ENCODE measurements at regions not wholly inside any gene's neighbourhood (a gene's known extent, or its start where the extent isn't known, plus 50 kb on each side); places are given as distances from the start of the nearest gene placed in this dataset.
A peak's percentile ranks its signal among the peaks of the same experiment; 100 is the strongest.

- DNase-seq (ENCODE audit: low read depth, low spot score) = no peak
These were observed 279.8 kb downstream of the IKZF2 start for GRCh38 chr2:212871597-212871996.

GRCh38 chr2:212864186-212864585 lies 287.2 kb downstream of the IKZF2 start:
- no peak for DNase-seq (ENCODE audit: low read depth, low spot score)

DNA sequence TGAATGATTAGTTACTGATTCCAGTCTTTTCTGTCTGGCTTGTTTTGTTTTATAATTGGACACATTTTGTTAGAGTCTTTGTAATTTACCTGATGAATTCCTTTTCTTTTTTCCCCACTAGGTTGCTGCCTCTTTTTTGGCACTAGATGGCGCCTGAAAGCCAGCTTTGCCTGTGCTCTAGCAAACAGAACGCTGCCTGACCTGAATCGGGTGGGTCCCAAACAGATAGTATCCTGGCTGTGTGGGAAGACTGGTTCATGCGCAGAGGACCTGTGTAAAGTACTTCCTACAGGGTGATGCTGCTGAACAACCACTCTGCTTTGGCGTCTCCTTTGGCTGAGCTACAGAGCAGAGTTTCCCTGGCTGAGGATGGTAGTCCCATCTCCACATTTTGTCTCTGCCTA lies 288.2 kb downstream of the IKZF2 start:
- peak; percentile 30 for DNase-seq (ENCODE audit: low read depth, low spot score)

DNA sequence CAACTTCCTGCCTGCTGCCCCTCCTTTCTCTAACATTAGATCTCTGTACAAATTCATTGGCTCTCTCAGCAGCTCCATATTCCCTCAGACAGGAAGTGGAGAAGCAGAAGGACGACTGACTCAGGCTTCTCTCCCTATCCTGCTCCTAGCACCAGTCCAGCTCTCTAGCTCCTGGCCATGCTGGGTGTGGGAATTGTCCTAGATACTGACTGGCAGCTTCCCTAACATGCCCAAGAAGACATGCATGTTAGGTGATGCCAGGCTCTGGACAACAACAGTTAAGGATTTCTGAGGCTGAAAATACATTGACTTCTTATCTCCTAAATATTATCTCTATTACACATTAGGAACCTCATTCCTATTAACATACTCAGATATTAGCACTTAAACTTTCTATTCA lies 292.9 kb downstream of the IKZF2 start:
- DNase-seq (ENCODE audit: low read depth, low spot score) = no peak

GRCh38 chr2:212854771-212855170 lies 296.6 kb downstream of the IKZF2 start:
- no peak for DNase-seq (ENCODE audit: low read depth, low spot score)

DNA sequence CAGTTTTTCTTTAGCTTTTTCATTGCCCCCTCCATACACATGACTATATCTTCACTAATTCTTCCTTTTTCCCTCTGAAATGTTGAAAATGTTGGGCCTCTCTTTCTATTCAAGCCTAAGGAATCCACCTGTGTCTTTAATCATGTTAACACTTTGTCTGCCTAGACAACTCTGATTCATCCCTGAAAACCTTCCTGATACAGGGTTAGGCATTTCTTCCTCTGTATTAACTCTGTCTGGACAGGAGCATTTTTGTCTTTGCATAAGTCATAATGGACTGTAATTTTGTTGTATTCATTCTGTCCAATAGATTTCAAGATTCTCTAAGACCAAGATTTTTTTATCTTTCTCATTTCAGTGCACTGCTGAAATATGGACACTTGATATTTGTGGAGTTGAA lies 297.3 kb downstream of the IKZF2 start:
- no peak for DNase-seq (ENCODE audit: low read depth, low spot score)

DNA sequence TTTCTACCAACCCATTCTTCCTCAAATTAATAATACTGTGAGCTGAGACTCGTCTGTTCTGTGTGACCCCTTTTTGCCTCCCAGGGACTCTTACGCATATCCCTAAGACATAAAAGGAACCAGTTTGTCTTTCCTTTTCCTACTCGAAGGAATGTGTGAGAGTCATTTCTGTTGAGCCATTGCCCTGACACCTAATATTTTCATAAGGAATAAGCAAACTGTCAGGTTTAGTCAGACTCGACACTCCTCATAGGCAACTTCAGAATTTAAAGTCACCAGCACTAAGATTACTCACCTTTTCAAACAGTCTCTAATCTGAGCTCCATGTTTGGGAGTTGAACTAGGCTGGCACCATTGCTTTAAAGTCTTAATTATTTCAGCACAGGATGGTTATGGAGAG lies 305.5 kb downstream of the IKZF2 start:
- no peak for DNase-seq (ENCODE audit: low read depth, low spot score)

- DNase-seq (ENCODE audit: low read depth, low spot score) = no peak
These were observed 305.0 kb upstream of the ERBB4 start for GRCh38 chr2:212843409-212844199.

- DNase-seq (ENCODE audit: low read depth, low spot score) = no peak
These were observed 304.1 kb upstream of the ERBB4 start for GRCh38 chr2:212842544-212843185.

GRCh38 chr2:212841460-212841859 lies 302.9 kb upstream of the ERBB4 start:
- no peak for DNase-seq (ENCODE audit: low read depth, low spot score)

GRCh38 chr2:212832211-212833195 lies 293.9 kb upstream of the ERBB4 start:
- no peak for DNase-seq (ENCODE audit: low read depth, low spot score)

GRCh38 chr2:212831671-212832199 lies 293.1 kb upstream of the ERBB4 start:
- DNase-seq (ENCODE audit: low read depth, low spot score) = no peak

- no peak for DNase-seq (ENCODE audit: low read depth, low spot score)
These were observed 277.7 kb upstream of the ERBB4 start for GRCh38 chr2:212816267-212816666.

DNA sequence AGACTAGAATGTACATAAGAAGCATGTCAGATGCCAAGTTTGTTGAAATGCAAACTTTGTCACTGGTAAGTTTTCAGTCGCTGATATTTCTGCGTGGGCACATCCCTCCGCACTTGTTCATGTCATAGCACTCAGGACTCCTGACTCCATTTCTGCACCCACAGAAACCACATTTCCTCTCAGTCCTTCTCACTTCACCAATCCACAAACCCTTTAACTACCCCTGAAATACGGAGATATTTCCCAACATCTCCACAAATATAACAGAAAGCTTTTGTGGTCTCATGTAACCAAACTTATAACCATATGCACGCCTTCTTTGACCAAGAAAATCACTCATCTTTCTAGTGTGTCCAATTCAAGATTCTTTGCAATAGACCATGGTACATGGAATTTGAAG lies 276.9 kb upstream of the ERBB4 start:
- DNase-seq (ENCODE audit: low read depth, low spot score) = no peak

- DNase-seq (ENCODE audit: low read depth, low spot score) = no peak
These were observed 276.3 kb upstream of the ERBB4 start for GRCh38 chr2:212814941-212815340.

GRCh38 chr2:212811921-212812320 lies 273.3 kb upstream of the ERBB4 start:
- no peak for DNase-seq (ENCODE audit: low read depth, low spot score)

GRCh38 chr2:212811036-212811805 lies 272.6 kb upstream of the ERBB4 start:
- no peak for DNase-seq (ENCODE audit: low read depth, low spot score)

- DNase-seq (ENCODE audit: low read depth, low spot score) = no peak
These were observed 259.0 kb upstream of the ERBB4 start for GRCh38 chr2:212797484-212798205.

DNA sequence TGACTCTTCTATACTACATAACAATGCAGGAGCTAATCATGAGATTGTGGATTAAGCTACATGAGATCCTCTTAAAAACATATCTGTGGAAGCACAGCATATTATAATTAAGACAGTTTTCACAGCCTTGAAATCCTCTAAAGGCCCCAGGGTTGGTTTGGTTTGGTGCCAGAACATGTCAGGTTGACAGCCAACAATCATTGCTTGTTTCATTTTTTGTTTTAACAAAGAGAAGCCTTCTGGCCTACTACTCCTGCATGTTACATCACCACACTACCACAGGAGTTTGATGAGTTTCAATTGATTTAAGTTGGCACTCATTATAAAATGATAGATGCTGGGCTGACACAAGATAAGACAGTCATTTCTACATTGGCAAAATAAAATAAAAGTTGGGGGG lies 255.9 kb upstream of the ERBB4 start:
- DNase-seq (ENCODE audit: low read depth, low spot score) = no peak

DNA sequence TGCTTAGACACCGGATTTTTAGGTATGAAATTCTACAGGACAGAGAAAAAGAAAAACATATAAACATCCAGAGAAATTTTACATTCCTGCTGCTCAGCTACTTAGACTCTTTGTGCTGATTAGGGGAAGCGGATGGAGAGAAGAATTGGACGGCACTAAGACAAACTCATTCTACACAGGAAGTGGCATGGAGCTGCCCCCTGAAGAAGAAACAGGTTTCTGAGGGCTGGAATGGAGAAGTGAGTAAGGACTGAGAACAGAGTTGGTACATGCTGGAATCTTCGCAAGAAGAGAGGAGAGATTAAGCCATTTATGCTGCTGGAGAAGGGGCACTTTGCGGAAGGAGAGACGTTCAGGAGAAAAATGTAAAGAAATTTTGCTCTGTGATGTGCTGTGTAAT lies 253.0 kb upstream of the ERBB4 start:
- no peak for DNase-seq (ENCODE audit: low read depth, low spot score)
